OCI-LY7 (cell line): ENCODE measurements at regions not wholly inside any gene's neighbourhood (a gene's known extent, or its start where the extent isn't known, plus 50 kb on each side); places are given as distances from the start of the nearest gene placed in this dataset.

ENCODE experiments used
- BruUV-seq: library from RNA; stranded (reverse); fragments of 400-500 nt; replicated peaks from 2 replicates; lab custom pipeline; 2021; lab: Mats Ljungman, UMichigan
- CTCF ChIA-PET: fragments of 300-600 bp; sonication (Branson Sonifier 250); formaldehyde crosslinking; loops from one replicate; lab custom pipeline; 2022; ENCODE audit warnings: antibody characterized with exemption; ENCODE audit not compliant: unreplicated experiment; lab: Charles Lee
- POLR2A ChIA-PET: fragments of 300-600 bp; sonication (Branson Sonifier 250); formaldehyde crosslinking; loops from one replicate; lab custom pipeline; 2022; ENCODE audit warnings: antibody characterized with exemption; lab: Charles Lee
- DNase-seq: peaks from one replicate; pipeline ENCODE4 v3.0.0-alpha.2; 2015; ENCODE audit warnings: low spot score
- H2AFZ ChIP-seq: fragments of 200-600 bp; sonication (generic), shearing (Covaris generic); 2 replicates; pipeline ENCODE4 v1.6.1; 2014; ENCODE audit warnings: mild to moderate bottlenecking, antibody characterized with exemption, low read length, moderate library complexity
- H3K27ac ChIP-seq: fragments of 200-600 bp; sonication (generic); 2 replicates; pipeline ENCODE4 v1.5.1; 2014; ENCODE audit warnings: mixed run types, low read depth, mild to moderate bottlenecking, moderate library complexity, low read length, inconsistent platforms; ENCODE audit not compliant: poor library complexity, severe bottlenecking
- H3K36me3 ChIP-seq: fragments of 200-600 bp; sonication (generic); 2 replicates; pipeline ENCODE4 v1.6.1; 2014; ENCODE audit warnings: mild to moderate bottlenecking, antibody characterized with exemption, low read length, moderate library complexity, mixed read lengths; ENCODE audit not compliant: insufficient read depth
- H3K4me1 ChIP-seq: fragments of 200-600 bp; sonication (generic); 2 replicates; pipeline ENCODE4 v1.5.1; 2014; ENCODE audit warnings: mild to moderate bottlenecking, low read length; ENCODE audit not compliant: insufficient read depth, poor library complexity, severe bottlenecking
- H3K4me2 ChIP-seq: fragments of 200-600 bp; sonication (generic); 2 replicates; pipeline ENCODE4 v1.6.1; 2014; ENCODE audit warnings: mild to moderate bottlenecking, low read length
- H3K4me3 ChIP-seq: fragments of 200-600 bp; sonication (generic); 2 replicates; pipeline ENCODE4 v1.5.1; 2014; ENCODE audit warnings: mild to moderate bottlenecking, low read depth, low read length; ENCODE audit not compliant: poor library complexity, severe bottlenecking
- H3K79me2 ChIP-seq: fragments of 200-600 bp; sonication (generic); 2 replicates; pipeline ENCODE4 v1.6.1; 2016; ENCODE audit warnings: low read depth, mild to moderate bottlenecking, low read length, moderate library complexity, mixed read lengths; ENCODE audit not compliant: insufficient read depth
- H3K9me2 ChIP-seq: fragments of 200-600 bp; sonication (generic); 2 replicates; pipeline ENCODE4 v1.6.1; 2016; ENCODE audit warnings: mild to moderate bottlenecking, low read length, mixed read lengths; ENCODE audit not compliant: insufficient read depth
- H3K9me3 ChIP-seq: fragments of 200-600 bp; sonication (generic); 2 replicates; pipeline ENCODE4 v1.6.1; 2014; ENCODE audit warnings: mild to moderate bottlenecking, mixed run types, low read length, mixed read lengths
- H4K20me1 ChIP-seq: fragments of 200-600 bp; sonication (generic); 2 replicates; pipeline ENCODE4 v1.6.1; 2014; ENCODE audit warnings: mild to moderate bottlenecking, antibody characterized with exemption, low read length, moderate library complexity, mixed read lengths; ENCODE audit not compliant: insufficient read depth
- CTCF ChIP-seq: fragments of 200-600 bp; sonication (generic); conservative IDR thresholded peaks from 2 replicates; pipeline ENCODE4 v1.5.1; 2014; ENCODE audit warnings: mild to moderate bottlenecking, antibody characterized with exemption, low read length, moderate library complexity, mixed read lengths
- EZH2phosphoT487 ChIP-seq: fragments of 200-600 bp; sonication (generic); IDR thresholded peaks from 2 replicates; pipeline ENCODE4 v1.6.1; 2018; ENCODE audit warnings: low read depth, borderline replicate concordance, mild to moderate bottlenecking, mixed run types, antibody characterized with exemption, low read length, moderate library complexity, mixed read lengths
- intact Hi-C: fragments of 100-400 bp; cut with micrococcal nuclease; formaldehyde crosslinking; loops from one replicate; pipeline ENCODE4 v1.10.0; 2022; ENCODE audit not compliant: unreplicated experiment

- ChIA-PET CTCF (no interaction called here), POLR2A (no interaction called here)
- Histone ChIP-seq H3K9me2 (no peaks in the 10 kb centered on the region), H3K4me2 (no peak overlapping the region), H2AFZ (no peak overlapping the region), H3K79me2 (no peaks in the 10 kb centered on the region), H3K36me3 (no peaks in the 10 kb centered on the region), H3K4me1 (no peaks in the 10 kb centered on the region), H3K27ac (no peak overlapping the region), H4K20me1 (no peaks in the 10 kb centered on the region), H3K4me3 (no peak overlapping the region), H3K9me3 (no peaks in the 10 kb centered on the region)
- no peak for DNase-seq
- BruUV-seq: no TSS peak
- TF ChIP-seq EZH2phosphoT487 (no peak), CTCF (no peak)
- intact Hi-C loops: no loop called here
Observed at GRCh38 chr20:12287575-12287974, 369.9 kb downstream of the BTBD3 start.

GRCh38 chr20:12289465-12289864 lies 371.8 kb downstream of the BTBD3 start:
- Histone ChIP-seq H2AFZ (no peak overlapping the region), H3K9me2 (no peaks in the 10 kb centered on the region), H3K4me2 (no peak overlapping the region), H3K79me2 (no peaks in the 10 kb centered on the region), H3K4me1 (no peaks in the 10 kb centered on the region), H3K4me3 (no peak overlapping the region), H3K36me3 (no peaks in the 10 kb centered on the region), H4K20me1 (no peaks in the 10 kb centered on the region), H3K9me3 (no peaks in the 10 kb centered on the region), H3K27ac (no peak overlapping the region)
- no TSS peak for BruUV-seq
- POLR2A ChIA-PET: no interaction called here
- CTCF ChIA-PET: no interaction called here
- no peak for TF ChIP-seq CTCF
- TF ChIP-seq EZH2phosphoT487: no peak
- no peak for DNase-seq
- intact Hi-C loops: no loop called here

- H4K20me1 ChIP-seq: no peaks in the 10 kb centered on the region
- H3K27ac ChIP-seq: no peak overlapping the region
- no peak for DNase-seq
- no peak overlapping the region for H2AFZ ChIP-seq
- no peaks in the 10 kb centered on the region for H3K9me3 ChIP-seq
- H3K4me3 ChIP-seq: no peak overlapping the region
- TF ChIP-seq CTCF: no peak
- TF ChIP-seq EZH2phosphoT487: no peak
- intact Hi-C loops: no loop called here
- POLR2A ChIA-PET: no interaction called here
- H3K4me1 ChIP-seq: no peaks in the 10 kb centered on the region
- H3K9me2 ChIP-seq: no peaks in the 10 kb centered on the region
- no TSS peak for BruUV-seq
- CTCF ChIA-PET: no interaction called here
- no peaks in the 10 kb centered on the region for H3K79me2 ChIP-seq
- H3K36me3 ChIP-seq: no peaks in the 10 kb centered on the region
- no peak overlapping the region for H3K4me2 ChIP-seq
Observed at GRCh38 chr20:12291386-12291785, 373.7 kb downstream of the BTBD3 start.
